ENCODE measurements at regions not wholly inside any gene's neighbourhood (a gene's known extent, or its start where the extent isn't known, plus 50 kb on each side); places are given as distances from the start of the nearest gene placed in this dataset.
A peak's percentile ranks its signal among the peaks of the same experiment; 100 is the strongest.

GRCh38 chr2:199659207-199659606, 191.8 kb downstream of the FTCDNL1 start:
- DNase-seq (ENCODE audit: low read depth, low spot score) = no peak
- TF ChIP-seq SIN3A (IDR thresholded peaks at IDR 0.05; ENCODE audit: borderline replicate concordance, insufficient read depth, low read depth, low read length) (no peak), POLR2AphosphoS5 (IDR thresholded peaks at IDR 0.05; ENCODE audit: low read depth, low read length) (no peak), REST (IDR thresholded peaks at IDR 0.05; ENCODE audit: insufficient read depth in 1 of 2, low read depth in 2 of 2, low read length in 1 of 2) (no peak), TCF7L2 (IDR thresholded peaks at IDR 0.05; ENCODE audit: low read depth, low read length) (no peak)

GRCh38 chr2:199646439-199646838, 188.7 kb upstream of the SATB2 start:
- in situ Hi-C loops (cut with HindIII; ENCODE audit: low pct_unique_long_range_greater_than_20kb, low sequenced_read_pairs) = no loop called here
- TF ChIP-seq SIN3A (IDR thresholded peaks at IDR 0.05; ENCODE audit: borderline replicate concordance, insufficient read depth, low read depth, low read length) (no peak), REST (IDR thresholded peaks at IDR 0.05; ENCODE audit: insufficient read depth in 1 of 2, low read depth in 2 of 2, low read length in 1 of 2) (no peak), POLR2AphosphoS5 (IDR thresholded peaks at IDR 0.05; ENCODE audit: low read depth, low read length) (no peak), TCF7L2 (IDR thresholded peaks at IDR 0.05; ENCODE audit: low read depth, low read length) (no peak), CTCF (IDR thresholded peaks at IDR 0.05) (no peak)
- no peaks in the 10 kb centered on the region for H3K36me3 ChIP-seq (ENCODE audit: control insufficient read depth, insufficient read depth, low read length)
- ChIA-PET CTCF (no interaction called here), POLR2A (no interaction called here)
- no peaks in the 10 kb centered on the region for H3K27me3 ChIP-seq (ENCODE audit: control insufficient read depth, insufficient read depth, low read length)
- DNase-seq (ENCODE audit: low read depth, low spot score) (no peak), ATAC-seq (no peak)
- H3K4me3 ChIP-seq (ENCODE audit: low read depth in 2 of 2, low read length in 2 of 2) = no peak overlapping the region
- no TSS peak for BruUV-seq (replicated peaks)
- H3K27ac ChIP-seq (ENCODE audit: low read length) = no peak overlapping the region
- intact Hi-C loops (cut with micrococcal nuclease; ENCODE audit: unreplicated experiment) = no loop called here
- H3K9me3 ChIP-seq (ENCODE audit: control insufficient read depth, insufficient read depth, low read depth, low read length) = no peaks in the 10 kb centered on the region
- no peaks in the 10 kb centered on the region for H3K4me1 ChIP-seq (ENCODE audit: control insufficient read depth, insufficient read depth, low read length)

More at GRCh38 chr2:199659207-199659606, 191.8 kb downstream of the FTCDNL1 start:
- in situ Hi-C loops (cut with HindIII; ENCODE audit: low pct_unique_long_range_greater_than_20kb, low sequenced_read_pairs) = no loop called here
- Histone ChIP-seq H3K36me3 (ENCODE audit: control insufficient read depth, insufficient read depth, low read length) (no peaks in the 10 kb centered on the region), H3K27ac (ENCODE audit: low read length) (no peak overlapping the region), H3K4me1 (ENCODE audit: control insufficient read depth, insufficient read depth, low read length) (no peaks in the 10 kb centered on the region), H3K9me3 (ENCODE audit: control insufficient read depth, insufficient read depth, low read depth, low read length) (no peaks in the 10 kb centered on the region), H3K27me3 (ENCODE audit: control insufficient read depth, insufficient read depth, low read length) (peaks cover 2% of the 10 kb centered on the region), H3K4me3 (ENCODE audit: low read depth in 2 of 2, low read length in 2 of 2) (peak overlapping the region; percentile 30 to 46)
- ChIA-PET CTCF (no interaction called here), POLR2A (no interaction called here)
- ATAC-seq = peak; percentile 84
- no TSS peak for BruUV-seq (replicated peaks)
- intact Hi-C loops (cut with micrococcal nuclease; ENCODE audit: unreplicated experiment) = no loop called here
